ENCODE measurements at regions not wholly inside any gene's neighbourhood (a gene's known extent, or its start where the extent isn't known, plus 50 kb on each side); places are given as distances from the start of the nearest gene placed in this dataset.

GRCh38 chr2:122183890-122184289 lies 428.4 kb downstream of the TSN start:
- ATAC-seq (no peak), FAIRE-seq (no peak), DNase-seq (ENCODE audit: extremely low read depth in 1 of 4, low spot score in 3 of 4) (no peak)
- no peak overlapping the region for H3K9ac ChIP-seq (ENCODE audit: insufficient read depth in 1 of 2, low read depth in 2 of 2, low read length in 2 of 2)
- H3K4me2 ChIP-seq (ENCODE audit: insufficient read depth, low read length), result no peak overlapping the region
- POLR2A ChIA-PET, result no interaction called here
- H4K20me1 ChIP-seq (replicated peaks; ENCODE audit: control insufficient read depth, insufficient read depth, low read length), result 0 out of 2 replicates have a peak, but pooled peaks cover 4% of the 10 kb centered on the region
- no TSS peak for BruUV-seq (replicated peaks)
- intact Hi-C loops (cut with micrococcal nuclease), result no loop called here
- H2AFZ ChIP-seq (ENCODE audit: low read depth, low read length), result no peak overlapping the region
- CTCF ChIA-PET (ENCODE audit: low intra/inter-chr PET ratio), result no interaction called here
- H3K27ac ChIP-seq (ENCODE audit: extremely low read depth, low read depth, low read length), result no peak overlapping the region
- H3K9me3 ChIP-seq (replicated peaks; ENCODE audit: control insufficient read depth, insufficient read depth, low read depth, low read length), result no peaks in the 10 kb centered on the region
- no peaks in the 10 kb centered on the region for H3K79me2 ChIP-seq (ENCODE audit: control insufficient read depth, insufficient read depth, low read length)
- H3K27me3 ChIP-seq (ENCODE audit: control insufficient read depth in 2 of 2, insufficient read depth in 2 of 2, low read length in 2 of 2), result peaks cover 0 to 14% of the 10 kb centered on the region in 2 experiments; a peak in 3 of 5 replicates
- in situ Hi-C loops (cut with MboI), result no loop called here
- no peaks in the 10 kb centered on the region for H3K36me3 ChIP-seq (ENCODE audit: control insufficient read depth, insufficient read depth, low read length)
- peaks cover 7 to 9% of the 10 kb centered on the region in 2 experiments; a peak in 3 of 5 replicates for H3K4me1 ChIP-seq (replicated peaks in 1 of 2; ENCODE audit: control insufficient read depth in 2 of 2, insufficient read depth in 2 of 2, low read length in 2 of 2)
- no peak overlapping the region for H3K4me3 ChIP-seq
- H3K9me1 ChIP-seq (ENCODE audit: control insufficient read depth, insufficient read depth, low read length), result no peaks in the 10 kb centered on the region
- TF ChIP-seq SIX5 (IDR thresholded peaks at IDR 0.05; ENCODE audit: borderline replicate concordance in 1 of 2, insufficient read depth in 1 of 2, low read depth in 1 of 2, low read length in 2 of 2) (no peak), PHF8 (IDR thresholded peaks at IDR 0.05; ENCODE audit: borderline replicate concordance, low read length) (no peak), STAG1 (CRISPR knock-in tag; IDR thresholded peaks at IDR 0.05; ENCODE audit: borderline replicate concordance) (no peak), MCM7 (IDR thresholded peaks at IDR 0.05) (no peak), MAZ (CRISPR knock-in tag; conservative IDR thresholded peaks at IDR 0.05 in 1 of 2, IDR thresholded peaks at IDR 0.05 in 1 of 2) (no peak), GATA2 (CRISPR knock-in tag; IDR thresholded peaks at IDR 0.05) (no peak), TFAM (CRISPR knock-in tag; conservative IDR thresholded peaks at IDR 0.05) (no peak), ZNF354B (CRISPR knock-in tag; IDR thresholded peaks at IDR 0.05) (no peak)
- TF ChIP-seq, protein P1, sequence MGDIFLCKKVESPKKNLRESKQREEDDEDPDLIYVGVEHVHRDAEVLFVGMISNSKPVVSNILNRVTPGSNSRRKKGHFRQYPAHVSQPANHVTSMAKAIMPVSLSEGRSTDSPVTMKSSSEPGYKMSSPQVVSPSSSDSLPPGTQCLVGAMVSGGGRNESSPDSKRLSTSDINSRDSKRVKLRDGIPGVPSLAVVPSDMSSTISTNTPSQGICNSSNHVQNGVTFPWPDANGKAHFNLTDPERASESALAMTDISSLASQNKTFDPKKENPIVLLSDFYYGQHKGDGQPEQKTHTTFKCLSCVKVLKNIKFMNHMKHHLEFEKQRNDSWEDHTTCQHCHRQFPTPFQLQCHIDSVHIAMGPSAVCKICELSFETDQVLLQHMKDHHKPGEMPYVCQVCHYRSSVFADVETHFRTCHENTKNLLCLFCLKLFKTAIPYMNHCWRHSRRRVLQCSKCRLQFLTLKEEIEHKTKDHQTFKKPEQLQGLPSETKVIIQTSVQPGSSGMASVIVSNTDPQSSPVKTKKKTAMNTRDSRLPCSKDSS (IDR thresholded peaks at IDR 0.05; ENCODE audit: low read depth, partially characterized antibody), result no peak
- TF ChIP-seq, protein P2, sequence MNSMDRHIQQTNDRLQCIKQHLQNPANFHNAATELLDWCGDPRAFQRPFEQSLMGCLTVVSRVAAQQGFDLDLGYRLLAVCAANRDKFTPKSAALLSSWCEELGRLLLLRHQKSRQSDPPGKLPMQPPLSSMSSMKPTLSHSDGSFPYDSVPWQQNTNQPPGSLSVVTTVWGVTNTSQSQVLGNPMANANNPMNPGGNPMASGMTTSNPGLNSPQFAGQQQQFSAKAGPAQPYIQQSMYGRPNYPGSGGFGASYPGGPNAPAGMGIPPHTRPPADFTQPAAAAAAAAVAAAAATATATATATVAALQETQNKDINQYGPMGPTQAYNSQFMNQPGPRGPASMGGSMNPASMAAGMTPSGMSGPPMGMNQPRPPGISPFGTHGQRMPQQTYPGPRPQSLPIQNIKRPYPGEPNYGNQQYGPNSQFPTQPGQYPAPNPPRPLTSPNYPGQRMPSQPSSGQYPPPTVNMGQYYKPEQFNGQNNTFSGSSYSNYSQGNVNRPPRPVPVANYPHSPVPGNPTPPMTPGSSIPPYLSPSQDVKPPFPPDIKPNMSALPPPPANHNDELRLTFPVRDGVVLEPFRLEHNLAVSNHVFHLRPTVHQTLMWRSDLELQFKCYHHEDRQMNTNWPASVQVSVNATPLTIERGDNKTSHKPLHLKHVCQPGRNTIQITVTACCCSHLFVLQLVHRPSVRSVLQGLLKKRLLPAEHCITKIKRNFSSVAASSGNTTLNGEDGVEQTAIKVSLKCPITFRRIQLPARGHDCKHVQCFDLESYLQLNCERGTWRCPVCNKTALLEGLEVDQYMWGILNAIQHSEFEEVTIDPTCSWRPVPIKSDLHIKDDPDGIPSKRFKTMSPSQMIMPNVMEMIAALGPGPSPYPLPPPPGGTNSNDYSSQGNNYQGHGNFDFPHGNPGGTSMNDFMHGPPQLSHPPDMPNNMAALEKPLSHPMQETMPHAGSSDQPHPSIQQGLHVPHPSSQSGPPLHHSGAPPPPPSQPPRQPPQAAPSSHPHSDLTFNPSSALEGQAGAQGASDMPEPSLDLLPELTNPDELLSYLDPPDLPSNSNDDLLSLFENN (IDR thresholded peaks at IDR 0.05; ENCODE audit: low read depth in 2 of 2, low read length in 2 of 2), result no peak
- TF ChIP-seq, protein P3, sequence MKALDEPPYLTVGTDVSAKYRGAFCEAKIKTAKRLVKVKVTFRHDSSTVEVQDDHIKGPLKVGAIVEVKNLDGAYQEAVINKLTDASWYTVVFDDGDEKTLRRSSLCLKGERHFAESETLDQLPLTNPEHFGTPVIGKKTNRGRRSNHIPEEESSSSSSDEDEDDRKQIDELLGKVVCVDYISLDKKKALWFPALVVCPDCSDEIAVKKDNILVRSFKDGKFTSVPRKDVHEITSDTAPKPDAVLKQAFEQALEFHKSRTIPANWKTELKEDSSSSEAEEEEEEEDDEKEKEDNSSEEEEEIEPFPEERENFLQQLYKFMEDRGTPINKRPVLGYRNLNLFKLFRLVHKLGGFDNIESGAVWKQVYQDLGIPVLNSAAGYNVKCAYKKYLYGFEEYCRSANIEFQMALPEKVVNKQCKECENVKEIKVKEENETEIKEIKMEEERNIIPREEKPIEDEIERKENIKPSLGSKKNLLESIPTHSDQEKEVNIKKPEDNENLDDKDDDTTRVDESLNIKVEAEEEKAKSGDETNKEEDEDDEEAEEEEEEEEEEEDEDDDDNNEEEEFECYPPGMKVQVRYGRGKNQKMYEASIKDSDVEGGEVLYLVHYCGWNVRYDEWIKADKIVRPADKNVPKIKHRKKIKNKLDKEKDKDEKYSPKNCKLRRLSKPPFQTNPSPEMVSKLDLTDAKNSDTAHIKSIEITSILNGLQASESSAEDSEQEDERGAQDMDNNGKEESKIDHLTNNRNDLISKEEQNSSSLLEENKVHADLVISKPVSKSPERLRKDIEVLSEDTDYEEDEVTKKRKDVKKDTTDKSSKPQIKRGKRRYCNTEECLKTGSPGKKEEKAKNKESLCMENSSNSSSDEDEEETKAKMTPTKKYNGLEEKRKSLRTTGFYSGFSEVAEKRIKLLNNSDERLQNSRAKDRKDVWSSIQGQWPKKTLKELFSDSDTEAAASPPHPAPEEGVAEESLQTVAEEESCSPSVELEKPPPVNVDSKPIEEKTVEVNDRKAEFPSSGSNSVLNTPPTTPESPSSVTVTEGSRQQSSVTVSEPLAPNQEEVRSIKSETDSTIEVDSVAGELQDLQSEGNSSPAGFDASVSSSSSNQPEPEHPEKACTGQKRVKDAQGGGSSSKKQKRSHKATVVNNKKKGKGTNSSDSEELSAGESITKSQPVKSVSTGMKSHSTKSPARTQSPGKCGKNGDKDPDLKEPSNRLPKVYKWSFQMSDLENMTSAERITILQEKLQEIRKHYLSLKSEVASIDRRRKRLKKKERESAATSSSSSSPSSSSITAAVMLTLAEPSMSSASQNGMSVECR (CRISPR knock-in tag; IDR thresholded peaks at IDR 0.05), result no peak
